ENCODE measurements at regions not wholly inside any gene's neighbourhood (a gene's known extent, or its start where the extent isn't known, plus 50 kb on each side); places are given as distances from the start of the nearest gene placed in this dataset.
"Not testable (repeated sequence)": the region's sequence is repeated elsewhere in the genome, so short reads cannot be mapped to it uniquely, and the experiment has no call there.

DNA sequence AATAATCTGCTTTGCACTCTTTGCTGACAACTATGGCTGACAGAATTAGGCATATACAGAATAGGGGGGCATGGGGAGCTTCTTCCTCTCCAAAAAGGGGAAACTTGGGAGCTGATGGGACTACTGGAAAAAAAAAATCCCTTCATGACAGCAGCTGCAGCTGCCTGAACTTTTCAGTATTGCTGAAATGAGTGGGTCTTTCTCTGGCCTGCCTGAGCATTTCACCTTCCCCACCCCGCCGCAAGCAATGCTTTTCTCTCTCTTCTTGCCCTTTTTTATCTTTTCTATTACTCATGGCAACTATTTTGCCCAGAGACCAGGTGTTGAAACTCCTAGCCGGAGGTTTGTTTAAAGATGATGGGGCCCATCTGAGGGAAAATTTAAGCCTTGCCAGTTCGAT lies 244.9 kb downstream of the SEMA3D start:
- no peak for DNase-seq (ENCODE audit: low read depth)

DNA sequence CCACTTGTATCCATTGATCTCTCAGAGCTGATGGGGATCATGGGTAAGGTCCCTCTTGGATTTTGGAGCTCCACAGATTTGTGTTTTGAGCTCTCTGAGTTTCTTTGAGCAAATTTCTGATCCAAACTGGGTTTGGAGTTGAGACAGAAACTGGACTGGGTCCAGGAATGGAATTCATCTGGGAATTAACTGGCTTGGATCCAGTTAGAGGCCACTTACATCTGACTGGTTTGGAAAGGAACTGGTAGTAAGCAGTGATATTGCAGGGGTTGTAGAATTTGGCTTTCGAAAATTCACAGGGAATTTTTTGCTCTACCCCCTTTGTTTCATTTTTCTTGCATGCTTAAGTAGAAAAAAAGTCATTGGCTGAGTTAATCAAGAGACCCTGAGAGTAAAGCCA lies 245.6 kb downstream of the SEMA3D start:
- DNase-seq (ENCODE audit: low read depth) = no peak

DNA sequence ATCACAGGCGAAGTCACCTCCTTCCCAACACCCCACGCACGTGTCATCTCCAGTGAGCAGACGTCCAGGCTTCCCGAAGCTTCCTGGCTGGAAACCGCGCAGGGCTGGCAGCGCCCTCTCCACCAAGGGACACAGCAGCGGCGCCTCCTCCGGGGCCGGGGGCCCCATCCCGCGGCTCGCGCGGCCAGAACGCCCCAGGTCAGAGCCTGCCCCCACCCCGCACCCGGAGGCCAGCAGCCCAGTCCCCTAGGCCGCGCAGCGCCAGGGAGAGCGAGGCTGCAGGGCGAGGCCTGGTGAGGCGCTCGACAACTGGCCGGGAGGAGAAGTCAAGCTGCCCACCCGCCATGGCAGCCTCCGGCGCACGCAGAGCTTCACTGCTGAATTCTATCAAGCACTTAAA lies 247.0 kb downstream of the SEMA3D start:
- DNase-seq (ENCODE audit: low read depth) = no peak

DNA sequence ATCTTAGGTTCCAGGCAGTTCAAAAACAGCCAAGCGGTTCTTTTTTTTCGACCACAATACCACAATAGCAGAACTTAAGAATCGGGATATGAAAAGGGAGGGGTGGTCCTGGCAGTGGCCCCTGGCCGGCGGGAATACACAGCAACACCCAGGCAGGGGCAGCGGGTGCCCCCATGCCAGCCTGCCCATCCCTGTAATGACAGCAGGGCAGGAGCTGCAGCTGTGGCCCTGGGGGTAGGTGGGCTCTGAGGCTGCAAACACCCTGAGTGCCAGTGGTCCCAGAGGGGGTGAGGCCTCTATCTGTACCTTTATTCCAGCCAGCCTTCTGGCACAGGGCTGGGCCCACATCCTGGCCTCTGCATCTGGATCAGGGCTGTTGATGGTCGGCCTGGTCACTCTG lies 247.4 kb downstream of the SEMA3D start:
- no peak for DNase-seq (ENCODE audit: low read depth)

DNA sequence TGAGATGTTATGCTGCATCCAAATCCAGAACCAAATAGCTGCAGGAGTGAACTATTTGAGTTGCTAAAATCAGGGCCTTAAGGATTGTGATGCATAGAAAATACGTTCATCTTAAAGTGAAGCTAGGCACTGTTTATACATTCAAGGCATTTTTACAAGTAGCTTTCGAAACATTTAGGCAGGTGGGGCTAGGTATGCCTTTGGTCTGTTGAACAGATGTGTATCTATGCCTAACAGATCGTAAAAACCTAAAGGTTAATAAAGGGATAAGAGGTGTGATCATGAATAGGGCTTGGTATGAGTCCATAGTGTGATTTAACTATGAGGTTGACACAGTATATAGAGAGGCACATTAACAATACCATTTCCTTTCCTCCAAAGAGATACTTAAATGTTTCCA lies 262.5 kb downstream of the SEMA3D start:
- DNase-seq (ENCODE audit: low read depth) = no peak

DNA sequence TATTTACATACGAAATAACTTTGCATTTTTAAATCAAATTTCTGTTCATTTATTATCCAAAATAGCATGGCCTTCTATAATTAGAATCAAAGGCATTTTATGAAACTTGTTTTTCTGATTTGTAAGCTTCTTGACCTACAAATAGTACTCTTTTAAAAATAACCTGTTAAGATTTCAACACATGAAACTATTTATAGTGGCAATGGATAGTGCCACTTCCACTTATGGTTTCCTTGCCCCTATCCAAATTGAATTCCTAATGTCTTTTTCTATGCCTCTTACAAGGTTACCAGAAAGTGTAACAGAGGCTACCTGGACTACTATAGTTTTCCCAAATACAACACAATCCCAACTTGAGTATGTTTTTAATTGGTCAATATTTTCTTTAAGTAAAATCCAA lies 263.5 kb downstream of the SEMA3D start:
- no peak for DNase-seq (ENCODE audit: low read depth)

DNA sequence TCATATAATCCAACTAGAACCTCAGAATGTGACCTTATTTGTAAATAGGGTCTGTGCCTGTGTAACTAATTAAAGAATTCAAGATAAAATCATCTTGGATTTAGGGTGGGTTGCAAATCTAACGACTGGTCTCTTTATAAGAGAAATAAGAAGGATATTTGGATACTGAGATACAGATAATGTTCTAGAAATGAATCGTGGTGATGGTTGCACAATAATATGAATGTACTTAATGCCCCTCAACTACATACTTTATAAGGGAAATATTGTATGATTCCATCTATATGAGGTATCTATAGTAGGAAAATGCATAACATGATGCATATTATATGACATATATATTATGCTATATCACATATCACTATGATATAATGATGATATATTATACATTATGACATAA lies 265.7 kb downstream of the SEMA3D start:
- DNase-seq (ENCODE audit: low read depth) = no peak

DNA sequence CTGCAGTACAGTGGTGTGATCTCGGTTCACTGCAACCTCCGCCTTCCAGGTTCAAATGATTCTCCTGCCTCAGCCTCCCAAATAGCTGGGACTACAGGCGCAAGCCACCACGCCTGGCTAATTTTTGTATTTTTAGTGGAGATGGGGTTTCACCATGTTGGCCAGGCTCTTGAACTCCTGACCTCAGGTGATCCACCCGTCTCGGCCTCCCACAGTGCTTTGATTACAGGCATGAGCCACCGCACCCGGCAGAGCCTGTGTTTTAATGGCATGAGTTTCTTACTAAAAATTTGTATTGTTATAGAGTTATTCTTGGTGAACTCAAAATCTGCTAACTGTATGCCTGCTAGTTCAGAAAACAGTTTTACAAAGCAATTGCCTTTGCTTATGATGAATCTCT lies 269.9 kb downstream of the SEMA3D start:
- DNase-seq (ENCODE audit: low read depth) = not testable (repeated sequence)

DNA sequence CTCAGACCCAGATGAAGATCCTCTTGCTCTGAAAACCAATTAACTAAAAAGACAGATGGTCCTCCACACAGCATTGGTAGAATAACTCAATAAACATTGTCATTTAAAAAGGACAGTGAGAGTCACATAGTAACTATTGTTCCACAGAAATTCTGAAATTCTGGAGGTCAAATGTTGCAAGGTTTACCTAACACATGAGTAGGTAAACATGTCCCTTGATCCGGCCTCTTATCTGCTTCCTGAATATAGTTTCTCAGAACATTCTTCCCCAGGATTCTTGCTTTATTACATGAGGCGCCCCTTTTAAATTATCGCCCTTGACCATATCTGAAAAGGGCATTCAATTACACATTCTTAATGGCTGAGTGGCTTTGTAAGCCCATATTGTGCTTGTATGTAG lies 270.7 kb downstream of the SEMA3D start:
- no peak for DNase-seq (ENCODE audit: low read depth)

DNA sequence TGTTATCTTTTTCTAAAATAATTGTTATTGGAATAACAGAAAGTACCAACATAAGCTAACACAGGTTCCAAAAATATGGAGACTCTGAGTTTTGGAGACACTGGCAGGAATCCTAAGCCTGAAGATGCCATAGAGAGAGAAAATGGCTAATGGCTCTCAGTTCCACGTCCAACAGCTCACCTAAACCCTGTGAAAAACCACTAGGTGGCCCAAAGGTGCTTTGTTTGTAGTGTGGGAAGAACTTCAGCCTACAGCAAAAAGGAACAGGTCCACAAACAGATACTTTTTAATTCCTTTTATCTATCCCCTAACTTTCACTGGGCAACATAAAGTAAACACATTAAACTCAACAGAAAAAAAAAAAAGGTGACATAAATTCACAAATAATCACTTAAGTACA lies 272.3 kb downstream of the SEMA3D start:
- no peak for DNase-seq (ENCODE audit: low read depth)

DNA sequence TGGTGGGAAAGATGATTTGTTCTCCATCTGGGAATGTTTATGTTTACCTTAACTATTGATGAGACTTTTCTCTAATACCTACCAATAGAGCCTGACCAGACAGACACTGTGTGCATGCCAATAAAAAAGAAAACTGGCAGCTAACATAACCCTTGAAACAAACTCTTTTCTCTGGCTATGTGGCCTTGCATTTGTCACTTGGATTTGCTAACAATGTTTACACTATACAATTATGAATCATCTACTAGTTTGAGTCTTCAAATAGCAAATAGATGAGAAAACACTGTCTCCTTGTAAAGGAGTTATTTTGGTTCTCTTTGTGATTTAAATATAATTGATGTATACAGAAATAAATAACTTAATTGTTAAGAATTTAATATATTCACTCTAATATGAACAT lies 273.1 kb downstream of the SEMA3D start:
- DNase-seq (ENCODE audit: low read depth) = peak; percentile 34

DNA sequence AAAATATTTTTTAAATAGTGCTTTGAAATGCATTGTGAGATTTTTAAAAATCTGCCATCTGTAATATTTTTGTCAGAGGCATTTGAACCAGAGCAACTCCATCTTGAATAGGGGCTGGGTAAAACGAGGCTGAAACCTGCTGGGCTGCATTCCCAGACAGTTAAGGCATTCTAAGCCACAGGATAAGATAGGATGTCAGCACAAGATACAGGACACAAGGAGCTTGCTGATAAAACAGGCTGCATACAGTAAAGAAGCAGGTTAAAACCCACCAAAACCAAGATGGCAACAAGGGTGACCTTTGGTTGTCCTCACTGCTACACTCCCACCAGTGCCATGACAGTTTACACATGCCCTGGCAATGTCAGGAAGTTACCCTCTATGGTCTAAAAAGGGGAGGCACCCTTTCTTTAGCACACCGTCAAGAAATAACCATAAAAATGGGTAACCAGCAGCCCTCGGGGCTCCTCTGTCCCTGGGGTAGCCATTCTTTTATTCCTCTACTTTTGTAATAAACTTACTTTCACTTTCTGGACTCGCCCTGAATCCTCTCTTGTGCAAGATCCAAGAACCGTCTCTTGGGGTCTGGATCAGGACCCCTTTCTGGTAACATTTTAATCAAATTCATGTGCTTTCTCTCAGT lies 273.7 kb downstream of the SEMA3D start:
- no peak for DNase-seq (ENCODE audit: low read depth)

DNA sequence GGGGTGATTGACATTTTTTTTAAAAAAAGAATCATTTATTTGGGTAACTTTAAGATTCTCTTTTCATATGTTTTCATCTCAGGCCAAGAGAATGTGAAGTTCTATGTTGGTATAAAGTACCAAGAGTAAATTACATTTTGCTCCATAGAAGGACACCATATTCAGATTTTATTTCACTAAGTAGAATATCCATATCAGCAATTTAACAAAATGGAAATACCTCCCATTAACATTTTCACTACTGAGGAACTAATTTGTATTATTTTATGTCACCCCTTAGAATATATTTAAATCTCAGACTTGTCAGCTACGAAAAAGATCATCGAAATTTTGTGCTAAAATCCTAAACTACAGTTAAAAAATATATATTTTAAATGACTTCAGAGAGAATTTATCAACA lies 274.3 kb downstream of the SEMA3D start:
- no peak for DNase-seq (ENCODE audit: low read depth)

DNA sequence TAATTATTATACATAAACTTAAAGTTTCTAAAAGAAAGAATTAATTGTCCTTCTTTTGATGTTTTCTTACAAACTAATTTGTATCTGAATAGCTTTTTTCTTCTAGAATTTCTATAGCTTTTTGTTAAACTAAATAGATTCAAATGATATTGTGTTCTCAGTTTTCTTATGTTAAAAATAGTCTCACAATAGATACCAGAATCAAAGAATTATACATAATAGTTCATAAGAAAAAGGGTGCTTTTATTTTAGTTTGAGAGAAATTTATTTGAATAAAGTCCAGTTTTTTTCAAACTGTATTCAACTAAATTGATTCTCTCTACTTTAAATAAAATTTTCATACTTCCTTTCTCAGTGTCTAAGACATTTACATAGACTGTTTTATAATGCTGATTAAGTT lies 274.8 kb downstream of the SEMA3D start:
- DNase-seq (ENCODE audit: low read depth) = no peak

DNA sequence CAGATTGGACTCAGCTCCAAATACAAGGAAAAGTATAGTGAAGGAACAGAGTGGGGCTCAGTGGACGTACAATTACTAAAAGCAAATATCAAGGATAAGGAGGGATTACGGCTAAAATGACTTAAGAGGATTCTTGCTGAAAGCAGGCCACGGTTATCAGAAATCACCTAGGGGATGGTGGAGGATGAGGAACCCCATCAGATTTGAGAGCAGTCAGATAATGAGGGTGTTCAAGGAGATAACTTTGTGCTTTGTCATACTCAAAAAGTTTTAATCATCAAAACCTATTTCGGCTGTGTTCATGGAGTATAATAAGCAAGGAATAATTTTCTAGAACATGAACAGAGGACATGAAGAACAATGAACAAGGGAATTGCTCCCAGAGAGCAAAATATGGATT lies 275.8 kb downstream of the SEMA3D start:
- DNase-seq (ENCODE audit: low read depth) = no peak

DNA sequence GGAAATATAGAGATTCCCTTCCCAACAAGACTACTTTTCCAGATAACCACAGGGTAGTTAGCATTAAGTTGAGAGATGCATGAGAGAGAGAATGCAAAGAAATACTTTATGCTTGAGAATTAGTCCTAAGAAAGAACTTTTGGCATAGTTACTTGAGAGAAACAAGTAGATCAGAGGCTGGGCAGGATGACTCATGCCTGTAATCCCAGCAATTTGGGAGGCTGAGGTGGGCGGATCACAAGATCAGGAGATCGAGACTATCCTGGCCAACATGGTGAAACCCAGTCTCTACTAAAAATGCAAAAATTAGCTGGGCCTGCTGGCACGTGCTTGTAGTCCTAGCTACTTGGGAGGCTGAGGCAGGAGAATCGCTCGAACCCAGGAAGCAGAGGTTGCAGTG lies 276.5 kb downstream of the SEMA3D start:
- not testable (repeated sequence) for DNase-seq (ENCODE audit: low read depth)

DNA sequence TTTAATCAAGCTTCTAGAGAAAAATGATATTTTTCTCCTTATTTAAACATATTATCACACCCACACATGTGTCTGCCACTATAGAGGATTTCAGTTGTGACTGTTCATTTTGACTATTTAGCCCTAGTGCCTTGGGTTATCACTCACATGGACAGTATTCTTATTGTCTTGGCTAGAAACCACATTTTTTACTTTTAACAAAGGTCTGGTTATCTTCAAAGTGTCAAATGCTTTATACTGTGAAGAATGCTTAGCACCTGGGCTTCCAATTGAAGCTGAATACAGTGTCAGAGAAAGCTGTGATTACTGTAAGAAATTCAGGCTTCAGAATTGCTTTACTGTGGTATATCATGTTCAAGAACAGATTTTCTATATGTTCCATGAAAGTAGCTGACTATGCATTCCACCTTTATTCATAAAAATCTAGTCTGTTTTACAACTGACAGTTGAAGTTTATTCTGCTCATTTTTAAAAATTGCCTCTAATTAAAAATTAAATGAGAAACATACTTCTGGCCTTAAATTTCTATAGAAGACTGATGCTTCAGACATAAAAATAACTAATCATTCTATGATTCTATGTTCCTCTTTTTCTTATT lies 278.6 kb downstream of the SEMA3D start:
- no peak for DNase-seq (ENCODE audit: low read depth)

DNA sequence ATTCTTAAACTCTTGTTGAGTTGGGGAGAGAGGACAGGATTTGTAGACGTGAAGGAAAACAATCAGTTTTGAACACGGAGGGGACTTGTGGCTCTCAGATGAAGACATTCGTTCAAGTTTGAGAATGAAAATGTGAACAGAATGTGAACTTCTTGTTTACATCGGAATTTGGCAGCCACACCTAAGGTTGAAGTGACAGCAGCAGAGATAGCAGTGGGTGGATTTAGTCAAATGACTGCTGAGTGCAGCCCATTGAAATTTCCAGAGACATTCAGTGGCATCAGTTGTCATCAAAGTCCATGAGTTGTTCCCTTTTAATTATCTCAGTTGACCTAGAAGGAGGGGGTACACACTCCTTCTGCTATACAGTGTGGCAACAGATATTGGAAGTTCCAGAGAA lies 280.0 kb downstream of the SEMA3D start:
- no peak for DNase-seq (ENCODE audit: low read depth)

DNA sequence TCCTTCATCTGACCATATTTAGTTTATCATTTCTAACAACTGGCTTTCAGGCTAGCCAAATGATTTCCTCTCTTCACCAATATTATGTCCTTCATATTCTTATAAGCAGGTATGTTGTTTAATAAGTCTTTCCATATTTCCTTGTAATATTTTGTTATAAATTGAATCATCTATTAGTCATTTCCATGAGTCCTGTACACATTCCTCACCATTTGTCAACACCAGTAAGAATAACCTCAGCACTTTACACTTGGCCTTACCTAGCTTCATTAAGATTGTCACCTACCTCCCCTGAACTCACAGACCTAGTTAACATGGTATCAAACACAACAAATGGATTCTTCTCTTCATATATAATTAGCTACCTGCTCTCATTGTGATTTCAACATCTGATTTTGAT lies 282.3 kb downstream of the SEMA3D start:
- DNase-seq (ENCODE audit: low read depth) = no peak

DNA sequence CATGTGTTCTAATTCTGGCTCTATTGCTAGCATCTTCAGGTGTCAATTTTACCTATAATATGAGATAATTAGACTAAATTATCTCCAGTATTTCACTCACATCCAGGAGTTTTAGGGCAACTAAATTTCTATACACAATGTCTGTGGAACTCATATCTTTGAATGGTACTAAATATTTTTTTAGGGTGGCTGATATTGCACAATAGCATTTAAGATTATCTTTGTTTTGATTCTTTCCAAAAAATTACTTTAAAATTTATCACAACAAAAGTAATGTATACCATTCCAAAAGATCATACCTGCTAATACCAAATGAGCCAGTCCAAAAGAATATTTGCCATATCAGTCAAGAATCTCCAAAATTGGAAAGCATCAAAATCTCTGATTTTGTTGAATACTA lies 285.5 kb downstream of the SEMA3D start:
- DNase-seq (ENCODE audit: low read depth) = no peak

DNA sequence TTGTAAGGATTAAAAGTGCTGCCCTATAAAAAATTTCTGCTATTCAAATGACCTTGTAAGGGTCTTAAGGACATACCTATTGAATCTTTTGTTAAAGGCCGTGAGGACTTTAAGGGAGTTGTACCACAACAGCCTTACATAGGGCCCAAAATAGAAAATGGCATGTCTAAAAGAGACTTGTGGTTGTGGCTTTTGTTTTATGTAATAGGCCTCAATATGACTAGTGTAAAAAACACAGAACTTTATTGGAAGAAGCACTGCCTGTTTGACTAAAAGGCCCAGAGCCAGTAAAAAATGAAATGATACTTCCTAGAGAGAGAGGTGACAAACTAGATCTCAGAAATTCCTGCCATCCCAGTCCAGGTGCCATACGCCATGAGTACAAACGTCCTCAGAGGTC lies 286.6 kb downstream of the SEMA3D start:
- DNase-seq (ENCODE audit: low read depth) = no peak

DNA sequence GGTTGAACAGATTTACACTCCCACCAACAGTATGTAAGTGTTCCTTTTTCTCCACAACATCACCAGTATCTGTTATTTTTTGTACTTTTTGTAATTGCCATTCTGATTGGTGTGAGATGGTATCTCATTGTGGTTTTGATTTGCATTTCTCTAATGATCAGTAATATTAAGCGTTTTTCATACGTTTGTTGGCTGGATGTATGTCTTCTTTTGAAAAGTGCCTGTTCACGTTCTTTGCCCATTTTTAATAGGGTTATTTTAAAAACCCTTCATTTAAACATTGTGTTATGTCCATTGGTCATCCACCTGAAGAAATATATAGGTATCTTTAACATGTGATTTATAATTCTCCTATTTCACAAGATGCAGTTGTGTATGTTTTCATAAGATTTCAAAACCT lies 291.3 kb downstream of the SEMA3D start:
- DNase-seq (ENCODE audit: low read depth) = no peak

DNA sequence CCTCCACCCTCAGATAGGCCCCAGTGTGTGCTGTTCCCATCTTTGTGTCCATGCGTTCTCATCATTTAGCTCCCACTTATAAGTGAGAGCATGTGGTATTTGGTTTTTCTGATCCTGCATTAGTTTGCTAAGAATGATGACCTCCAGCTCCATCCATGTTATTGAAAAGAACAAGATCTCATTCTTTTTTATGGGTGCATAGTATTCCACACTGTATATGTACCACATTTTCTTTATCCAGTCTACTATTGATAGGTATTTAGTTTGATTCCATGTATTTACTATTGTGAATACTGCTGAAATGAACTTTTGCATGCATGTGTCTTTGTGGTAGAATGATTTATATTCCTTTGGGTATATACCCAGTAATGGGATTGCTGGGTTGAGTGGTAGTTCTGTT lies 303.3 kb downstream of the SEMA3D start:
- DNase-seq (ENCODE audit: low read depth) = not testable (repeated sequence)

DNA sequence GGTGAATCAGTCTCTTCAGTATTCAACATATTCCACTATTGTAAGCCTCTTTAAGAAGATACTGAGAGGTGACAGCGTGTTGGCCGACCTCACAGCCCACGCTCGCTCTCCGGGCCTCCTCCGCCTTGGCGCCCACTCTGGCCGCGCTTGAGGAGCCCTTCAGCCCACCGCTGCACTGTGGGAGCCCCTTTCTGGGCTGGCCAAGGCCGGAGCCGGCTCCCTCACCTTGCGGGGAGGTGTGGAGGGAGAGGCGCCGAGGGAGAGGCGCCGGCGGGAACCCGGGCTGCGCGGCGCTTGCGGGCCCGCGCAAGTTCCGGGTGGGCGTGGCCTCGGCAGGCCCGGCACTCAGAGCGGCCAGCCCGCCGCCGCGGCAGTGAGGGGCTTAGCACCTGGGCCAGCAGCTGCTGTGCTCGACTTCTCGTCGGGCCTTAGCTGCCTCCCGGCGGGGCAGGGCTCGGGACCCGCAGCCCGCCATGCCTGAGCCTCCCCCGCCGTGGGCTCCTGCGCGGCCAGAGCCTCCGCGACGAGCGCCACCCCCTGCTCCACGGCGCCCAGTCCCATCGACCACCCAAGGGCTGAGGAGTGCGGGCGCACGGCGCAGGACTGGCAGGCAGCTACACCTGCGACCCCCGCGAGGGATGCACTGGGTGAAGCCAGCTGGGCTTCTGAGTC lies 306.4 kb downstream of the SEMA3D start:
- DNase-seq (ENCODE audit: low read depth) = not testable (repeated sequence)
